Nephron progenitor cell (in vitro differentiated cells): ENCODE measurements at regions not wholly inside any gene's neighbourhood (a gene's known extent, or its start where the extent isn't known, plus 50 kb on each side); places are given as distances from the start of the nearest gene placed in this dataset.

Experiments
- DNase-seq: peaks from one replicate; pipeline ENCODE4 v3.0.0; 2021
- H3K27ac Mint-ChIP-seq: 2 replicates; pipeline ENCODE4 v1.8.0; 2021; ENCODE audit warnings: mild to moderate bottlenecking, moderate library complexity, mixed read lengths
- H3K27me3 Mint-ChIP-seq: 2 replicates; pipeline ENCODE4 v1.8.0; 2021; ENCODE audit warnings: mild to moderate bottlenecking, low read depth, mixed read lengths; ENCODE audit not compliant: poor library complexity
- H3K36me3 Mint-ChIP-seq: 2 replicates; pipeline ENCODE4 v1.8.0; 2021; ENCODE audit warnings: low read depth, mixed read lengths
- H3K4me1 Mint-ChIP-seq: 2 replicates; pipeline ENCODE4 v1.8.0; 2021; ENCODE audit warnings: mixed read lengths
- H3K4me3 Mint-ChIP-seq: 2 replicates; pipeline ENCODE4 v1.8.0; 2021; ENCODE audit warnings: mild to moderate bottlenecking, moderate library complexity, mixed read lengths
- H3K9me3 Mint-ChIP-seq: 2 replicates; pipeline ENCODE4 v1.8.0; 2021; ENCODE audit warnings: mild to moderate bottlenecking, moderate library complexity, mixed read lengths
- CTCF ChIP-seq: fragments of 200-600 bp; sonication (generic); IDR thresholded peaks from 2 replicates; pipeline ENCODE4 v1.5.0; 2021; ENCODE audit warnings: antibody characterized with exemption

GRCh38 chr7:46360296-46360695 is 439.2 kb upstream of the IGFBP3 start:
- no peaks in the 10 kb centered on the region for H3K36me3 Mint-ChIP-seq
- no peak overlapping the region for H3K27ac Mint-ChIP-seq
- H3K27me3 Mint-ChIP-seq = peaks cover under 1% of the 10 kb centered on the region
- DNase-seq = no peak
- no peak for TF ChIP-seq CTCF
- no peaks in the 10 kb centered on the region for H3K9me3 Mint-ChIP-seq
- no peak overlapping the region for H3K4me3 Mint-ChIP-seq
- H3K4me1 Mint-ChIP-seq = peaks cover 25% of the 10 kb centered on the region

- no peaks in the 10 kb centered on the region for H3K9me3 Mint-ChIP-seq
- TF ChIP-seq CTCF = no peak
These were observed 436.8 kb upstream of the IGFBP3 start for GRCh38 chr7:46357851-46358250.

GRCh38 chr7:46357290-46357689 is 436.2 kb upstream of the IGFBP3 start:
- Mint-ChIP-seq H3K4me3 (no peak overlapping the region), H3K36me3 (no peaks in the 10 kb centered on the region), H3K27ac (no peak overlapping the region), H3K27me3 (peaks cover 9% of the 10 kb centered on the region), H3K4me1 (peaks cover 11% of the 10 kb centered on the region), H3K9me3 (no peaks in the 10 kb centered on the region)
- TF ChIP-seq CTCF = no peak
- DNase-seq = no peak

More at GRCh38 chr7:46357851-46358250, 436.8 kb upstream of the IGFBP3 start:
- no peak overlapping the region for H3K4me3 Mint-ChIP-seq
- no peaks in the 10 kb centered on the region for H3K36me3 Mint-ChIP-seq
- H3K4me1 Mint-ChIP-seq = peaks cover 11% of the 10 kb centered on the region
- peaks cover 9% of the 10 kb centered on the region for H3K27me3 Mint-ChIP-seq
- DNase-seq = no peak
- no peak overlapping the region for H3K27ac Mint-ChIP-seq

GRCh38 chr7:46356371-46356770 is 435.3 kb upstream of the IGFBP3 start:
- Mint-ChIP-seq H3K36me3 (no peaks in the 10 kb centered on the region), H3K4me1 (peaks cover 11% of the 10 kb centered on the region), H3K9me3 (no peaks in the 10 kb centered on the region), H3K27ac (no peak overlapping the region), H3K27me3 (peaks cover 14% of the 10 kb centered on the region), H3K4me3 (no peak overlapping the region)
- no peak for TF ChIP-seq CTCF
- DNase-seq = no peak

- TF ChIP-seq CTCF = no peak
- no peak overlapping the region for H3K27ac Mint-ChIP-seq
- H3K4me3 Mint-ChIP-seq = no peak overlapping the region
- H3K4me1 Mint-ChIP-seq = peaks cover 7% of the 10 kb centered on the region
- no peaks in the 10 kb centered on the region for H3K9me3 Mint-ChIP-seq
- peaks cover 16% of the 10 kb centered on the region for H3K27me3 Mint-ChIP-seq
- no peak for DNase-seq
- no peaks in the 10 kb centered on the region for H3K36me3 Mint-ChIP-seq
These were observed 434.3 kb upstream of the IGFBP3 start for GRCh38 chr7:46355331-46355730.
